ENCODE measurements at regions not wholly inside any gene's neighbourhood (a gene's known extent, or its start where the extent isn't known, plus 50 kb on each side); places are given as distances from the start of the nearest gene placed in this dataset.

DNA sequence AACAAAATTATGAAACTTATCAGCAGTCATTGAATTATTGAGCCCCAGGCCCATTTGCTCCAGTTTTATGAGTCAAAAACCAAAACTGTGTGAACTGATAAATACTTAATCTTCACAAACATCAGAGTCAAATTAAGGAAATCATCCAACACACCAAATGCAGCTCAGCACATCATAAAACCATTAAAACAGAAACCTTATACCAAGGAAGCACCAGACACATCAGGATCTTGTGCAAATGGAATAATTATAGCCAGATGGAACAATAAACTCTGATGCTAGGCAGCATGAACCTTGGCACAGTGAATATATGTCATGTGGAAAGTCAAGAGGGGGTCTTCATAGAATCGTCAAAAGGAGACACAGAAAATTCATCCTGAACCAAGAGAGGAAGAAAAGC, 410.7 kb upstream of the API5 start:
- Histone ChIP-seq H3K36me3 (ENCODE audit: insufficient read depth, low read length) (no peaks in the 10 kb centered on the region), H3K9me3 (ENCODE audit: low read length) (no peaks in the 10 kb centered on the region), H3K79me2 (ENCODE audit: insufficient read depth, low read depth, low read length) (no peaks in the 10 kb centered on the region), H3K27ac (ENCODE audit: low read depth, low read length, poor library complexity, severe bottlenecking) (no peak overlapping the region), H3K4me2 (ENCODE audit: low read length) (no peak overlapping the region), H3K4me1 (ENCODE audit: insufficient read depth, low read length, poor library complexity, severe bottlenecking) (no peaks in the 10 kb centered on the region), H3K9me2 (ENCODE audit: insufficient read depth, low read length) (no peaks in the 10 kb centered on the region), H4K20me1 (ENCODE audit: insufficient read depth, low read length) (no peaks in the 10 kb centered on the region), H2AFZ (ENCODE audit: low read length) (no peak overlapping the region), H3K4me3 (ENCODE audit: low read depth, low read length, poor library complexity, severe bottlenecking) (no peak overlapping the region)
- TF ChIP-seq EZH2phosphoT487 (IDR thresholded peaks at IDR 0.05; ENCODE audit: borderline replicate concordance, low read depth, low read length) (no peak), CTCF (conservative IDR thresholded peaks at IDR 0.05; ENCODE audit: low read length) (no peak)
- CTCF ChIA-PET (ENCODE audit: unreplicated experiment): no interaction called here
- BruUV-seq (replicated peaks): no TSS peak
- DNase-seq (ENCODE audit: low spot score): no peak
- intact Hi-C loops (cut with micrococcal nuclease; ENCODE audit: unreplicated experiment): no loop called here
- POLR2A ChIA-PET: no interaction called here

DNA sequence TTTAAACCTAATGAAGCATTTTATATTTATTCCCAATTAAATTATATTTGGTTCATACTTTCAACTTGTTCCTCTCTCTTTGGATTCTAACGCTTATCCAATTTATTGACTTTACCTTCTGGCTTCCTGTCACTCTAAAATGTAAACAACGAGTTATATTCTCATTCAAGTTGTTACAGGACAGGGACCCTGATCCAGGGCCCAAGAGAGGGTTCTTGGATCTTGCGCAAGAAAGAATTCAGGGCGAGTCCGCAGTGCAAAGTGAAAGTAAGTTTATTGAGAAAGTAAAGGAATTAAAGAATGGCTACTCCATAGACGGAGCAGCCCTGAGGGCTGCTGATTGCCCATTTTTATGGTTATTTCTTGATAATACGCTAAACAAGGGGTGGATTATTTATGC, 405.6 kb upstream of the API5 start:
- no peaks in the 10 kb centered on the region for H3K79me2 ChIP-seq (ENCODE audit: insufficient read depth, low read depth, low read length)
- CTCF ChIA-PET (ENCODE audit: unreplicated experiment): no interaction called here
- no peak for TF ChIP-seq EZH2phosphoT487 (IDR thresholded peaks at IDR 0.05; ENCODE audit: borderline replicate concordance, low read depth, low read length)
- TF ChIP-seq CTCF (conservative IDR thresholded peaks at IDR 0.05; ENCODE audit: low read length): no peak
- no peak overlapping the region for H3K4me2 ChIP-seq (ENCODE audit: low read length)
- H2AFZ ChIP-seq (ENCODE audit: low read length): no peak overlapping the region
- no TSS peak for BruUV-seq (replicated peaks)
- H3K9me3 ChIP-seq (ENCODE audit: low read length): no peaks in the 10 kb centered on the region
- no peak for DNase-seq (ENCODE audit: low spot score)
- H3K4me3 ChIP-seq (ENCODE audit: low read depth, low read length, poor library complexity, severe bottlenecking): no peak overlapping the region
- H3K36me3 ChIP-seq (ENCODE audit: insufficient read depth, low read length): no peaks in the 10 kb centered on the region
- no peaks in the 10 kb centered on the region for H3K9me2 ChIP-seq (ENCODE audit: insufficient read depth, low read length)
- no peaks in the 10 kb centered on the region for H3K4me1 ChIP-seq (ENCODE audit: insufficient read depth, low read length, poor library complexity, severe bottlenecking)
- POLR2A ChIA-PET: no interaction called here
- intact Hi-C loops (cut with micrococcal nuclease; ENCODE audit: unreplicated experiment): no loop called here
- H4K20me1 ChIP-seq (ENCODE audit: insufficient read depth, low read length): no peaks in the 10 kb centered on the region
- no peak overlapping the region for H3K27ac ChIP-seq (ENCODE audit: low read depth, low read length, poor library complexity, severe bottlenecking)

DNA sequence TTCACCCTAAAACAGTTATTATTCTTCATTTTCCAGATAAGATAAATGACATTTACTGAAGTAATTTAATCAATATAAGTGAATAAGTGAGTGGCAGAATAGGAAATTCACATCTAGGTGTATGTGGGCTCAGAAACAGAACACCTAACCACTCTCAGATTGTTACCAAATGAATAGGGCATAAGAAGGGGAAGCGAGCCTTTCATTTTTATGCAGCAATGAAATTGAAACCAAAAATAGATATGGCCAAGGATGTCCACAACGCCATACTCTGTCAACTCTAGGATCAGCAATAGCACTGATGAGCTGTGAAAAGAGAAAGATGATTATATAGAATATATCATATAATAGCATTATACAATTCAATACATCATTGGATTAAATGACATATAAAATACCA, 398.1 kb upstream of the API5 start:
- Histone ChIP-seq H3K4me3 (ENCODE audit: low read depth, low read length, poor library complexity, severe bottlenecking) (no peak overlapping the region), H3K4me1 (ENCODE audit: insufficient read depth, low read length, poor library complexity, severe bottlenecking) (no peaks in the 10 kb centered on the region), H3K4me2 (ENCODE audit: low read length) (no peak overlapping the region), H3K9me3 (ENCODE audit: low read length) (no peaks in the 10 kb centered on the region), H3K79me2 (ENCODE audit: insufficient read depth, low read depth, low read length) (no peaks in the 10 kb centered on the region), H3K36me3 (ENCODE audit: insufficient read depth, low read length) (no peaks in the 10 kb centered on the region), H3K27ac (ENCODE audit: low read depth, low read length, poor library complexity, severe bottlenecking) (no peak overlapping the region), H3K9me2 (ENCODE audit: insufficient read depth, low read length) (no peaks in the 10 kb centered on the region), H4K20me1 (ENCODE audit: insufficient read depth, low read length) (no peaks in the 10 kb centered on the region), H2AFZ (ENCODE audit: low read length) (no peak overlapping the region)
- intact Hi-C loops (cut with micrococcal nuclease; ENCODE audit: unreplicated experiment): no loop called here
- no peak for TF ChIP-seq CTCF (conservative IDR thresholded peaks at IDR 0.05; ENCODE audit: low read length)
- TF ChIP-seq EZH2phosphoT487 (IDR thresholded peaks at IDR 0.05; ENCODE audit: borderline replicate concordance, low read depth, low read length): no peak
- CTCF ChIA-PET (ENCODE audit: unreplicated experiment): no interaction called here
- no peak for DNase-seq (ENCODE audit: low spot score)
- POLR2A ChIA-PET: no interaction called here
- no TSS peak for BruUV-seq (replicated peaks)

Measured in OCI-LY7 (cell line).